OCI-LY3 (cell line): ENCODE measurements at regions not wholly inside any gene's neighbourhood (a gene's known extent, or its start where the extent isn't known, plus 50 kb on each side); places are given as distances from the start of the nearest gene placed in this dataset.
"Not testable (repeated sequence)": the region's sequence is repeated elsewhere in the genome, so short reads cannot be mapped to it uniquely, and the experiment has no call there.

Experiments
- CTCF ChIP-seq: fragments of 200-600, 300-600 bp; sonication (generic); IDR thresholded peaks from 2 replicates; pipeline ENCODE4 v1.5.1; 2014; ENCODE audit warnings: antibody characterized with exemption, low read length, low read depth
- EZH2phosphoT487 ChIP-seq: fragments of 200-600 bp; shearing (Covaris generic); IDR thresholded peaks from 2 replicates; pipeline ENCODE4 v1.6.1; 2018; ENCODE audit warnings: antibody characterized with exemption, mixed run types, low read depth

- TF ChIP-seq CTCF, EZH2phosphoT487: not testable (repeated sequence)
Measured at GRCh38 chrX:92098136-92098535, 319.0 kb downstream of the PCDH11X start.
